Gastrocnemius medialis (tissue), 4 donors: ENCODE measurements at regions not wholly inside any gene's neighbourhood (a gene's known extent, or its start where the extent isn't known, plus 50 kb on each side); places are given as distances from the start of the nearest gene placed in this dataset.

Source experiments
- ATAC-seq, 2 donors: fragments of 150-250 bp; one replicate each; pipeline ENCODE4 v1.9.1; 2016
- DNase-seq, 2 donors: peaks; one replicate each; pipeline ENCODE4 v3.0.0-alpha.2; 2019
- H3K27ac ChIP-seq, 4 donors: fragments of 200-600 bp; sonication (generic); 1 replicate in 1 of 4; 2 replicates in 3 of 4; pipeline ENCODE4 v1.5.1; 2016 to 2018; ENCODE audit warnings: mild to moderate bottlenecking in 2 of 4, moderate library complexity in 1 of 4
- H3K27me3 ChIP-seq, 3 donors: fragments of 200-600 bp; sonication (generic) in 2 of 3; 1 replicate in 1 of 3; 2 replicates in 2 of 3; pipeline versions ENCODE4 v1.5.1 to v1.6.0; 2016 to 2019; ENCODE audit warnings: mild to moderate bottlenecking in 1 of 3, moderate library complexity in 1 of 3
- H3K36me3 ChIP-seq, 2 donors: fragments of 200-600 bp; sonication (generic) in 1 of 2; one replicate each; pipeline ENCODE4 v1.5.1; 2017 to 2018
- H3K4me1 ChIP-seq, 2 donors: fragments of 200-600 bp; sonication (generic) in 1 of 2; one replicate each; pipeline ENCODE4 v1.5.1; 2016 to 2017; ENCODE audit warnings: mild to moderate bottlenecking in 2 of 2
- H3K4me3 ChIP-seq, 4 donors: fragments of 200-600 bp; sonication (generic) in 3 of 4; 1 replicate in 1 of 4; 2 replicates in 3 of 4; pipeline ENCODE4 v1.5.1; 2016 to 2019; ENCODE audit warnings: mild to moderate bottlenecking in 2 of 4
- H3K9me3 ChIP-seq, 3 donors: fragments of 200-600 bp; sonication (generic) in 2 of 3; 1 replicate in 1 of 3; 2 replicates in 2 of 3; pipeline ENCODE4 v1.5.1; 2016 to 2019
- CTCF ChIP-seq, 5 experiments: fragments of 450-650 bp in 3 of 5; fragments of 200-600 bp in 2 of 5; sonication (generic) in 2 of 5; IDR thresholded peaks in 4 of 5; conservative IDR thresholded peaks in 1 of 5; 1 replicate in 4 of 5; 2 replicates in 1 of 5; pipeline ENCODE4 v1.5.1; 2016 to 2019; ENCODE audit warnings: antibody characterized with exemption in 5 of 5, mild to moderate bottlenecking in 3 of 5, moderate library complexity in 3 of 5
- POLR2A ChIP-seq, 2 donors: fragments of 450-650 bp; IDR thresholded peaks; one replicate each; pipeline ENCODE4 v1.6.1; 2017; ENCODE audit warnings: antibody characterized with exemption in 2 of 2, mild to moderate bottlenecking in 2 of 2, moderate library complexity in 2 of 2
- in situ Hi-C, 4 donors: fragments of 200-750 bp; cut with MboI; loops; one replicate each; pipeline versions ENCODE4 v1.15.0 to v1.8.0; 2017; ENCODE audit warnings: low sequenced_read_pairs in 4 of 4
- intact Hi-C: fragments of 100-400 bp; cut with DNase I; formaldehyde crosslinking; loops from one replicate; pipeline ENCODE4 v1.15.1; 2023; ENCODE audit warnings: low total_unique reads

GRCh38 chr1:99579691-99580172 is 66.2 kb upstream of the PALMD start:
- intact Hi-C loops (no loop called here), in situ Hi-C loops (loop anchor here in 1 of 4 donors (10.0 kb wide), 1 partner anchor 55 kb away; no protein-coding TSS in a partner anchor)
- no peaks in the 10 kb centered on the region for H3K9me3 ChIP-seq
- no peaks in the 10 kb centered on the region for H3K27me3 ChIP-seq
- H3K36me3 ChIP-seq: no peaks in the 10 kb centered on the region
- DNase-seq: no peak
- no peaks in the 10 kb centered on the region for H3K4me1 ChIP-seq
- no peak for ATAC-seq
- TF ChIP-seq CTCF (IDR thresholded peaks at IDR 0.05 in 4 of 5, conservative IDR thresholded peaks at IDR 0.05 in 1 of 5) (no peak), POLR2A (IDR thresholded peaks at IDR 0.05) (no peak)
- H3K27ac ChIP-seq: no peak overlapping the region
- H3K4me3 ChIP-seq: no peak overlapping the region

- no peak for TF ChIP-seq CTCF (IDR thresholded peaks at IDR 0.05 in 4 of 5, conservative IDR thresholded peaks at IDR 0.05 in 1 of 5)
- TF ChIP-seq POLR2A (IDR thresholded peaks at IDR 0.05): no peak
- intact Hi-C loops: no loop called here
- H3K4me1 ChIP-seq: no peaks in the 10 kb centered on the region
- ATAC-seq (no peak), DNase-seq (no peak)
- H3K4me3 ChIP-seq: no peak overlapping the region
- in situ Hi-C loops: no loop called here
- H3K9me3 ChIP-seq: no peaks in the 10 kb centered on the region
- H3K27me3 ChIP-seq: no peaks in the 10 kb centered on the region
- H3K27ac ChIP-seq: no peak overlapping the region
- no peaks in the 10 kb centered on the region for H3K36me3 ChIP-seq
These were observed 65.5 kb upstream of the PALMD start for GRCh38 chr1:99580451-99580850.

- Histone ChIP-seq H3K4me1 (no peaks in the 10 kb centered on the region), H3K4me3 (no peak overlapping the region), H3K36me3 (no peaks in the 10 kb centered on the region), H3K27me3 (no peaks in the 10 kb centered on the region), H3K27ac (no peak overlapping the region), H3K9me3 (no peaks in the 10 kb centered on the region)
- in situ Hi-C loops: no loop called here
- no peak for DNase-seq
- TF ChIP-seq POLR2A (IDR thresholded peaks at IDR 0.05) (no peak), CTCF (IDR thresholded peaks at IDR 0.05 in 4 of 5, conservative IDR thresholded peaks at IDR 0.05 in 1 of 5) (no peak)
- intact Hi-C loops: no loop called here
- no peak for ATAC-seq
These were observed 58.9 kb upstream of the PALMD start for GRCh38 chr1:99587008-99587407.

- TF ChIP-seq POLR2A (IDR thresholded peaks at IDR 0.05): no peak
- ATAC-seq (no peak), DNase-seq (no peak)
- H3K9me3 ChIP-seq: no peaks in the 10 kb centered on the region
- H3K27me3 ChIP-seq: no peaks in the 10 kb centered on the region
- H3K4me1 ChIP-seq: no peaks in the 10 kb centered on the region
- no peak overlapping the region for H3K4me3 ChIP-seq
- H3K36me3 ChIP-seq: no peaks in the 10 kb centered on the region
- intact Hi-C loops (no loop called here), in situ Hi-C loops (no loop called here)
- H3K27ac ChIP-seq: no peak overlapping the region
These were observed 56.7 kb upstream of the PALMD start for GRCh38 chr1:99589186-99589636.

- Histone ChIP-seq H3K4me3 (no peak overlapping the region), H3K9me3 (no peaks in the 10 kb centered on the region), H3K4me1 (no peaks in the 10 kb centered on the region), H3K27ac (peak overlapping the region in 3 of 4 donors; percentile 22 to 35 (median 22)), H3K27me3 (no peaks in the 10 kb centered on the region), H3K36me3 (no peaks in the 10 kb centered on the region)
- TF ChIP-seq POLR2A (IDR thresholded peaks at IDR 0.05): no peak
- TF ChIP-seq CTCF (IDR thresholded peaks at IDR 0.05 in 4 of 5, conservative IDR thresholded peaks at IDR 0.05 in 1 of 5): no peak
- in situ Hi-C loops: no loop called here
- ATAC-seq (peak; percentile 36 to 56), DNase-seq (no peak)
- intact Hi-C loops: no loop called here
These were observed 55.2 kb upstream of the PALMD start for GRCh38 chr1:99590578-99591209.
